OCI-LY7 (cell line): ENCODE measurements at regions not wholly inside any gene's neighbourhood (a gene's known extent, or its start where the extent isn't known, plus 50 kb on each side); places are given as distances from the start of the nearest gene placed in this dataset.

Experiments
- CTCF ChIP-seq: fragments of 200-600 bp; sonication (generic); conservative IDR thresholded peaks from 2 replicates; pipeline ENCODE4 v1.5.1; 2014; ENCODE audit warnings: mild to moderate bottlenecking, antibody characterized with exemption, low read length, moderate library complexity, mixed read lengths
- EZH2phosphoT487 ChIP-seq: fragments of 200-600 bp; sonication (generic); IDR thresholded peaks from 2 replicates; pipeline ENCODE4 v1.6.1; 2018; ENCODE audit warnings: low read depth, borderline replicate concordance, mild to moderate bottlenecking, mixed run types, antibody characterized with exemption, low read length, moderate library complexity, mixed read lengths

GRCh38 chr4:175882891-175883290 is 70.8 kb upstream of the GPM6A start:
- no peak for TF ChIP-seq CTCF
- TF ChIP-seq EZH2phosphoT487 = no peak
